CD4-positive, alpha-beta T cell treated with Interleukin-12 subunit alpha and Interleukin-12 subunit beta, for 1 hour (primary cell): ENCODE measurements at regions not wholly inside any gene's neighbourhood (a gene's known extent, or its start where the extent isn't known, plus 50 kb on each side); places are given as distances from the start of the nearest gene placed in this dataset.
"Not testable (repeated sequence)": the region's sequence is repeated elsewhere in the genome, so short reads cannot be mapped to it uniquely, and the experiment has no call there.

Experiments used
- DNase-seq: peaks from one replicate; pipeline ENCODE4 v3.0.0-alpha.2; 2020

- no peak for DNase-seq
These were observed 115.2 kb upstream of the FAT3 start for GRCh38 chr11:92109466-92109865.

DNA sequence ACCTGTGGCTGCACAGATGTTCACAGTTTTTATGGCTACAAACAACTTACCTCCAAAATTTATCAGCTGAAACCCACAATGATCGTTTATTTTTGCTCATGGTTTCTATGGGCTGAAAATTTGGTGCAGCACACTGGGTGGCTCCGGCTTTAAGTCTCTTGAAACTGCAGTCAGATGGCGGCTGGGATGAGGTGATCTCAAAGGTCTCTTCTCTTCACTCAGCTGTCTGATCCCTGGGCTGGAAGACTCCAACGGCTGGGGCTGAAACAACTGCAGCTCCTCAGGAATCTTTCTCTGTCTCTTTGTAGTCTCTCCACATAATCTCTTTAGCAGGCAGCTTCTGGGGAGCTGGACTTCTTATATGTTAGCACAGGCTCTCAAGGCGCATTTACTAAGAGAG is 117.3 kb upstream of the FAT3 start:
- no peak for DNase-seq

DNA sequence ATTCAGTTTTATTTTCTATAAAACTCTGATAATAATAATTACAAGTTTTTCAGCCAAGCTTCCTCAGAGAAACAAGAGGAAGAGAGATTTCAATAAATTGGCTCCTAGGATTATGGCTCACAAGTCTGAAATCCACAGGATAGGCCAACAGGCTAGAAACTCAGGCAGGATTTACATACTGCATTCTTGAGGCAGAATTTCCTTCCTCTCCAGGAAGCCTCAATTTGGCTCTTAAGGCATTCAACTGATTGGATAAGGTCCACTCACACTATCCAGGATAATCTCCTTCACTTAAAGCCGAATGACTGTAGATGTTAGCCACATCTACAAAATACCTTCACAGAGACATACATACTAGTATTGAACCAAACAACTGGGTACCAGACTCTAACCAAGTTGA is 120.3 kb upstream of the FAT3 start:
- no peak for DNase-seq

DNA sequence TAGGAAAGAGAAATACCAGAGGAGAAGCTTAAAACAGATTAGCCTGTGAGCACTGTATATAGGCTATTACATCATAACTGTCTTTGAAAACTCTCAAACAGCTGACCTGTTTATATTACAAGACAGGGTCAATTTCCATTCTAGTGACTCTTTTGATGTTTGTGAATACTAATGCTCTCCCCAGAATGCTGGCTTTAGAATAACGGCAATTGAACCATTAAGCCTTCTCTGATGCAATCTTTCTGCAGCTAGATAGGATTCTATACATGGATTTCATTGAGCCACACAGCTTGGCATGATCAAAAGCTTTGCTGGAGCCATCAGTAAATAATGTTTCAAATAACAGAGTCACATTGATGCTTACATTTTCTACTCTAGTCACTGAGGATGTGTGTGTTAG is 122.7 kb upstream of the FAT3 start:
- DNase-seq: no peak

- no peak for DNase-seq
These were observed 125.4 kb upstream of the FAT3 start for GRCh38 chr11:92099183-92099582.

DNA sequence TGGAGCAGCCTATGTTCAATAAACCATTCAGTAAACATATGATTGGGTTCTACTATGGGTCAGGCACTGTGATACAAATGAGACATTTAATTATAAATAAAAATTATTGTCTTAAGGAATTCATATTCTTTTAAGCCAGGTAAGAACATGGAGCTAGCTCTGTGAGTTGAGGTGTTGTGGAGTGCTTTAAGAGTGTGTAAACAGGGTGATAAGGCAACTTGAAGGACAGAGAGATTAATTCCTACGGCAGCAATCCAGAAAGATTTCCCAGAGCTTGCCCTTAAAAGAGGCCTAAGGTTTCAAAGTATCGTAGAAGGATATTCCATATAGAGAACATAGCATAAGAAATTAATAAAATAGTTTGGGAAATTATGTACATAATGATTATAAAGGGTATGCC is 126.4 kb upstream of the FAT3 start:
- no peak for DNase-seq

DNA sequence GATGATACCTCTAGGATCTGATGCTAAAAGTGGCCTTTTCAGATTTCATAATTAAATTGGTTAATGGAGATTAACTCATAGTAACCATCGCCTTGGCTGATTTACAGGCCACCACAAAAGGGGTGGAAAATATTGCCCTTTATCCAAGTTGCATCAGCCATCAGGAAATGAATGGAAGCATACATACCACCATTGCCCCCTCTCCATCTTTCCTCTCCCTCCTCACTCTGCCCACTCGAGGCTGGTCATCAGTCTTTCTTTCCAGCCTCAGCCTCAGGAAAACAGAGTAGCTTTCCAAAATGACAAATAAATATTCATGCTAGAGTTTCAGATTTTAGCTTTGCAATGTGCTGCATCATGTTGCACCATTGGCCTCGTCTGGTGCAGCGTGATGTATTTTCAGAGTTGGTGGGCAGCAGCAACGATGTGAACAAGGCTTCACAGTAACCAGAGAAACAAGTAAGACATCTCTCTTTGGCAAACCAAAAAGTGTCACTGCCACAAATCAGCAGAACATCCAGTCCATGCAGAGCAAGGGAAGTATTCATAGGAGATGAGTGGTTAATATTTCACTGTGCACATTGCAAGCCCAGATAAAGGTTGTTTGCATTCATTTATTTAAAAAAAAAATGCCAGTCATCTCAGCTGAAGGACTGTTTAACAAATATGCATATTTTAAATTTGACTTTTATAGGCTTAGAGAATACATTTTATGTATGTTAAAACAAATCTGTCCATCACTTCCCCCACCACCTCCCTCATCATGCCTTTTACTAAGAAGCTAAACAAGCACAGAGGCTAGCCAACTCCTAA is 136.7 kb upstream of the FAT3 start:
- DNase-seq: no peak

DNA sequence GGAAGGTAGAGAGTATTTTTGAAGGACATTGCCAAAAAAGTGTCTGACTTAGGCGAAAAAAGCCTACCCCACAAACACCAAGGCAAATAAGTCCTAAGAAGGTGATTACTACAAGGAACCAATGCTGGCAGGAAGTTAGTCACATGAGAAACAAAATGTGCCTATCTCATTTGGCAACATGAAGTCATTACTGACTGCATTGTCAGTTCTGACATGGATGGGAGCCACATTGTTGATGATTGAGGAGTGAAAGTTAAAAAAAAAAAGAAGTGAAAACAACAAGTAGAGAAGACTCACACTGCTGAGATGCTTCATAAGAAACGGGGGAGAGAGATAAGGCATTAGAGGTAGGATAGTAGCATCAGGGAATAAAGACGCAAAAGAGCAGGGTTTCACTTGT is 141.5 kb upstream of the FAT3 start:
- DNase-seq: no peak

- DNase-seq: no peak
These were observed 142.0 kb upstream of the FAT3 start for GRCh38 chr11:92082652-92083051.

DNA sequence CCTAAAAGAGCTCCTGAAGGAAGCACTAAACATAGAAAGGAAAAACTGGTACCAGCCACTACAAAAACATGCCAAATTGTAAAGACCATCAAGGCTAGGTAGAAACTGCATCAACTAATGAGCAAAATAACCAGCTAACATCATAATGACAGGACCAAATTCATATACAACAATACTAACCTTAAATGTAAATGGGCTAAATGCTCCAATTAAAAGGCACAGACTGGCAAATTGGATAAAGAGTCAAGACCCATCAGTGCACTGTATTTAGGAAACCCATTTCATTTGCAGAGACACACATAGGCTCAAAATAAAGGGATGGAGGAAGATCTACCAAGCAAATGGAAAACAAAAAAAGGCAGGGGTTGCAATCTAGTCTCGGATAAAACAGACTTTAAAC is 150.1 kb upstream of the FAT3 start:
- not testable (repeated sequence) for DNase-seq

DNA sequence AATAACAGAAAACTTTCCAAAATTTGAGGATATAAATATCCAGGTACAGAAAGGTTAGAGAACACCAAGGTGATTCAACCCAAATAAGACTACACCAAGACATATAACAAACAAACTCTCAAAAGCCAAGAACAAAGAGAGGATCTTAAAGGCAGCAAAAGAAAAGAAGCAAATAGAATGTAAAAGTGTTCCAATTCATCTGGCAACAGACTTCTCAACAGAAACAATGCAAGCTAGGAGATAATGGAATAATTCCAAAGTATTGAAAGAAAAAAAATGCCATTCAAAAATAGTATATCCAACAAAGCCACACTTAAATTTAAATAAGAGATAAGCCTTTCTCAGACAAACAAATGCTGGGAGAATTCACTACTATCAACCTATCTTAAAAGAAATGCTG is 153.0 kb upstream of the FAT3 start:
- DNase-seq: no peak

- no peak for DNase-seq
These were observed 154.4 kb upstream of the FAT3 start for GRCh38 chr11:92070026-92070889.

DNA sequence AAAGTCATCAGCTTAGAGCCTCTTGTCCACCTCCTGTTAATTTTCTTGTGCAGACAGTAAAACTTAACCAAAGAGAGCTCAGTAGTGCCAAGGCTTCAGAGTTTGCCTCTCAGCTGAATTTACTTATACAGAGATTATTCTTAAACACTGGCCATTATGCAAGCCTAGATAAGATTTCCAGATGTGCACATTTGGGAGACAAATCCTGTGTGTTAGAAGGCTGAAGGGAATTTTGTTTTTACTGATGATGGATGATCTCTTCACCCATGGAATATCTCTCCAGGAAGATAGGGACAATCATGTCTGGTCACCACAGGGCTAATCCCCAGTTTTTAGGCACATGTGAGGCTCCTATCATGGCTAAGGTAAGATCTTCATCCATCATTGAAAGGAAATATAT is 157.6 kb upstream of the FAT3 start:
- DNase-seq: no peak

DNA sequence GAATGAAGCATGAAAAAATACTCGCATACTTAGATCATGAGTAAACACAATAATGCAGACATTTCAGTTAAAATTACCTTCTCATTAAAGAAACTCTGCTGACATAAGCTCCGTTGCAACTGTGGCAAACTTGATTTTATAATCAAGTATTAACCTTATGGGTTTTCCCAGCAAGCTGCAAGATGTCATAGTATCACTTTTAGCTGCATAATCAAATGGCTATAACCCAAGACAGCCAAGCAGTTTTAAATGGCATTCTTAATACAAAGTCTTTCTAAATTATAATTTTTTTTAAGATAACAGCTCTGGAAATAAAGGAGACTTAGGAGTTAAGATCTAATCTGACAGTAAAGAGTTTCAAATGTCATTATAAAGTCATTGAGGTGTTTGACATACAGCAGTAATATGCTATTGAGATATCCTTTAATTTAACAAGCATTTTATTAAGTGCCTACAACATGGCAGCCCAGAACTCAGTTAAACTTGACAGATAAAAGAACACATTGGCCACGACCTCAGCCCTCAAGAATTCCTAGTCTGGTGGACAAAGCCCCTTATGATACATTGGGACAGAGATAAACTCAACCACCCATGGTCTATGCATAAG is 163.1 kb upstream of the FAT3 start:
- DNase-seq: no peak

GRCh38 chr11:92057849-92058442 is 166.7 kb upstream of the FAT3 start:
- no peak for DNase-seq

GRCh38 chr11:92053216-92053615 is 171.4 kb upstream of the FAT3 start:
- DNase-seq: no peak

- DNase-seq: no peak
These were observed 174.3 kb upstream of the FAT3 start for GRCh38 chr11:92050305-92050704.

GRCh38 chr11:92048415-92048814 is 176.2 kb upstream of the FAT3 start:
- no peak for DNase-seq

- no peak for DNase-seq
These were observed 178.5 kb upstream of the FAT3 start for GRCh38 chr11:92046103-92046502.

DNA sequence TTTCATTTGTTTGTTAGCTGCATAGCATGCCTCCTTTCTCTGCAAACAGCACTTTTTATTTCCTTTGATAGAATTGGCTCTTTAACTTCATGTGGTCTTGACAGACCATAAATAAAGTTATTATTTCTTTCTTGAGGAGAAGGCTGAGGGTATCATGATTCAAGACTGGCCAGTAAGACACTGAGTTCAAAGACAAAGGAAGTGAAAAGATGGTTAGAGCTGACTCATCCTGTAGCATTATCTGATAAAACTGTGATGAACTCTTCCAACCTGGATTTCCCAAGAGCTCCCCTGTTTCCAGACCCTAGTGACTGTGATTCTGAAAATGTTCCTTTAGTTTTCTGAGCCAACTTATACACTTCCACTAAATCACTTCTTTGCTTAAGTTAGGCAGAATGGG is 179.3 kb upstream of the FAT3 start:
- DNase-seq: no peak

GRCh38 chr11:92035488-92035887 is 189.1 kb upstream of the FAT3 start:
- DNase-seq: no peak

- DNase-seq: not testable (repeated sequence)
These were observed 197.5 kb upstream of the FAT3 start for GRCh38 chr11:92027136-92027535.

DNA sequence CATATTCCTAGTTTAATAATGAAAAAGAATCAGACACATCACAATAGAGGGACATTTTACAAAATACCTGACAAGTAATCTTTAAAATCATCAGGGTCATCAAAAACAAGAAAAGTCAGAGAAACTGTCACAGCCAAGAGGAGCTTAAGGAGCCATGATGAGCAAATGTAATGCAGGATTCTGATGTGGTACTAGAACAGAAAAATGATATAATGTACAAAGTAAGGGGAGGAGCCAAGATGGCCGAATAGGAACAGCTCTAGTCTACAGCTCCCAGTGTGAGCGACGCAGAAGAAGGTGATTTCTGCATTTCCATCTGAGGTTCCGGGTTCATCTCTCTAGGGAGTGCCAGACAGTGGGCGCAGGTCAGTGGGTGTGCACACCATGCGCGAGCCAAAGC is 198.0 kb upstream of the FAT3 start:
- no peak for DNase-seq

DNA sequence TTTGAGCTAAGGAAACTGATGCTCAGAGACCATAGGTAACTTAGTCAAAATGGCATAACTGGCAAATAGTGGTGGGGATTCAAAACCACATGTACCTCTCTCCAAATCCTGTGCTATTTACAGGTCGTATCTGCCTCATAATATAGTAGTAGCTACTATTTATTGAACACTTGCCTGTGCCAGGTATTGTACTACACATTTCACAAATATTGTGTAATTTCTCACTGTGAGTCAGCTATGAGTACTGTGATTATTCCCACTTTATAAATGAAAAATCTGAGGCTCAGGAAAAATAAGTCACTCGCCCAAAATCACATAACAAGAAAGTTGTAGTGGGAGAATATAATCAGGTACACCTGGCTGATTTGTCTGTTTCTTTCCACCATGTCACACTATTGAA is 199.8 kb upstream of the FAT3 start:
- no peak for DNase-seq
